Caki2 (cell line): ENCODE measurements at regions not wholly inside any gene's neighbourhood (a gene's known extent, or its start where the extent isn't known, plus 50 kb on each side); places are given as distances from the start of the nearest gene placed in this dataset.

ENCODE experiments used
- DNase-seq: peaks from one replicate; pipeline ENCODE4 v3.0.0-alpha.2; 2015; ENCODE audit warnings: low read depth
- in situ Hi-C: cut with HindIII; loops from 2 replicates; pipeline ENCODE4 v1.10.0; 2016; ENCODE audit warnings: low sequenced_read_pairs, low pct_unique_long_range_greater_than_20kb, mixed read lengths

DNA sequence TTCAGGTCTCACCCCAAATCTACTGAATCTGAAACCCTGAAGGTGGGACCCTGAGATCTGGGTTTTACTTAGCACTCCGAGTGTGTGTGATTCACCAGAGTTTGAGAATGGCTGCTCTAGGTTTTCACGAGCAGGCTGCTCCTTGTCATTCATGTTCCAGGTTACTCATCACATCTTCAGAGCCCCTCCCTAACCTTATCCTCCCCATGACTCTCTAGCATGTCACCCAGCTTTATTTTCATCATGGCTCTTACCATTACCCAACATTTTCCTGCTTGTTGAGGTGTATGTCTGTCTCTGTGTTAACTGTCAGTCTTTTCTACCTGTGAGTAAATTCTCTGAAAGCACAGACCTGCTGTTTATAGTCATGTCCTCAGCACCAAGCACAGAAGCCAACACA, 319.2 kb downstream of the NSG2 start:
- in situ Hi-C loops, result no loop called here
- no peak for DNase-seq

DNA sequence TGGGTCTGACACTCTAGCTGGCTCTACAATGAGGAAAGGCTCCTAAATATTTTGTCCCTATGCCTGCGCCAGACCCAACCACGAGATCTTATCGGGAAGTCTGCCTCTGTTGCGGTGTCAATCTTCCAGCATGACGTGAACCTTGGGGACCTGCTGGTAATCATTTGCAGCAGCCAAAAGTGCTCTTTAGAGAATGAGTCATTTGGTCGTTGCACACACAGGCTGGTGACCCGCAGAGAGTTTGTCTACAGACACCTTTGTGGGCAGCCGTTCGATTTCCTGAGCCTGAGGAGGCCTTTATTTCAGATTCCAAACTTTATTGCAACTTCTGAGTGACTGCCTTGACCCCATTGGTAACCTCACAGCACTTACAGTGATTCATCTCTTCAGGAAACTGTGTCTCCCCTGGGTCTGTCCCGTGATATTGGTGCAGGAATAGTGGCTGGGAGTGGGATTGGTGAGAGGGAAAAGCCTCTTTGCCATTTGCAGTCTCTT, 326.1 kb downstream of the NSG2 start:
- peak; percentile 99 for DNase-seq
- in situ Hi-C loops, result no loop called here

DNA sequence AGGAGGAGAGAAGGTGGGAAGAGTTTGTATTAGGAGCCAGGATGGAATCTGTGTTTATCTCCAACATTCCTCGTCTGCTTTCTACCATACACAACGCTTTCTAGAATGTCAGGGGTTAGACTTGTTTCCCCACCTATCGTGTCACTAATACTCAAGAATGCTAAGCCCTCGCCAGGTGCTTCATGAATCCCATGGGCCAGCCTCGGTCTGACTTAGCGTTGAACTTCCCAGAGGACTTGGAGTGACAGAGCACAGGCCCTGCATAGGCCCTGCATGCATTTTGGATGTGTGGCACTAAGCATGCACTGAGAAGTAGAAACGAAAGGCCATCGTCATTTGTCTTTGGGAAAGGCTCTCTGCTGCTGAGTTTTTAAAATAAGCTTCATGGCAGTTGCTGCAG, 328.7 kb downstream of the NSG2 start:
- in situ Hi-C loops, result no loop called here
- DNase-seq, result no peak

DNA sequence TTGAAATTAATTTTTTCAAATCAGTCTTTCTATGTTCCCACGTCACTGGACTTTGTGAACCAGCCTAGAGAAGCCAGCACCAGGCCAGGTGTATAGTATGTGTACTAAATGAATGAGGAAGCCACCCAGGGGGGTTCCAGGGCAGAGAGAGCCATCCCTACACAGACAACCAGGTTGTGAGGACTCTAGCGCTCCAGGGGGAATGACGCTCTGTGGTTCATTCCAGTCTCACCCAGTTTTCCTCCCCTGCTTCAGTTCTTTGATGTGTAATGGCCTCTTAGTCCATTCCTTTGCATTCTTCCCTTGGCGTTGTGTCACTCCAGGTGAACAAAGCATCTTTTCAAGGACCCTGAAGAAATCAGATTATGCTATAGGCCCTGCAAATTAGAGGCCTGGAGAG, 330.6 kb downstream of the NSG2 start:
- in situ Hi-C loops, result no loop called here
- DNase-seq, result no peak

DNA sequence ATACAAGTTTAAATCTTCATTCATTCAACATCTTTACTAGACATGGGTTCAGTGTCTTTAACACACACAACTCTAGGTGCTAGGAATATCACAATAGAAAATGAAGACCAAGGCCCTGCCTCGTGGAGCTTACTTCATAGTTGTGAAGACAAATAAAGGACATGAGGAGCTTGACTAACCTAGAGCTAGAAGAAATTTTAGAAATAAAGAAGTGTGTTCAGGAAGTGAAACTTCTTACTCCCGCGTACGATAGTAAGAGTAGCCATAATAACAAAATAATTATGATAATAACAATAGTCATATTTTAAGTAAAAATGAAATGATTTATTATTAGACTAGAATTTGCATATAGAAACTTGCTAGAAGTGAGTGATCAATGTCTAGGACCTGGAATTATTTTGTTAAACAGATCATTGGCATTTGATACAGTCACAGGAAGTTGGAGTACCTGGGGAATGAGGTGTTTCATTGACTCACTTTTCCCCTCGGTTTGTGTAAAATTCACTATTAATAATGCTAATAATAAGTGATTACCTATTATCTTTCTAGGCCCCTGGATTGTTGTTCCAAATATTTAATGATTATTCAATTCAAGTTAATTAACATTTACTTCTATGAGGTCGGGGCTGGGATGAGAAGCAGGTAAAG, 331.3 kb downstream of the NSG2 start:
- DNase-seq, result no peak
- in situ Hi-C loops, result no loop called here

DNA sequence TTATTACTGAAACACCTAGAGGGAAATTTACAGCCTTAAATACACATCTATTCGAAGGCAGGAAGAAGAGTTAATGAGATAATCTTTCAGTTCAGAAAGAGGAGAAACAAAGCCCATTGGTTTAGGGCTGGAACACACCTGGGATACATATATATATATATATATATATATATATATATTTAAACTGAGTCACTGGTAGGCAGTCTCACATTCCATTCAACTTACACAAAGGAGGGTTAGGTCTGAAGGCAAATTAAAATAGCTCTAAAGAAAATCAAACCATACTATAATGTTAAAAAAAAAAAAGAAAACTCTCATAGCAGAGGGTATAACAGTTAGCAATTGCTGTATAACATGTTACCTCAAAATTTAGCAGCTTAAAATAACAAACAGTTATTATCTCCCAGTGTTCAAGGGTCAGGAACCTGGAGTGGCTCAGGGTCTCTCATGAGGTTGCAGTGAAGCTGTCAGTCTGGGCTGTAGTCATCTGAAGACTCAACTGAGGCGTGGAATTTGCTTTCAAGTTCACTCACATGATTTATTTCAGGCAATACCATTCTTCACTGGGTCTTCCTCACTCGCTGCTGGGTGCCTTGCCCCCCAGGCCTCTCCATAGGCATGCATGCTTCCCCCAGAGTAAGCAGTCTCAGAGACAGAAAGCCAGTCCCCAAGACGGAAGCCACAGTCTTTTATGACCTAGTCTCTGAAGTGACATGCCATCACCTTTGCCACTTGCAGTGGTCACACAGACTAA, 332.8 kb downstream of the NSG2 start:
- in situ Hi-C loops, result no loop called here
- no peak for DNase-seq

DNA sequence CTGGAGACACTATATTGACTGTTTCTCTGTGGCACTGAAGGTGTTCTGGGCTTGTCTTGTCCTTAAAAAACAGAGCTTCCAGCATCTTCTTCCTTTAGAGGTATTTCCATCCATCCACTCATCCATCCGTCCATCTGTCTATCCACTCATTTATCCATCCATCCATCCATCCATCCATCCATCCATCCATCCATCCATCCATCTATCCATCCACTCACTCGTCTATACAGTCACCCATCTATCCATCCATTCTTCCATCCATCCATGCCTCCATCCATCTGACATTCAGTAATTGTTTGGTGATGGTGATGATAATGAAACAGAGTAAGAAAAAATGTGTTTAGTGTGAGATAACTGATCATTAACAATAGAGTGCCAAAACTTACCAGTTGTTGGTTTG, 334.8 kb downstream of the NSG2 start:
- no peak for DNase-seq
- in situ Hi-C loops, result no loop called here

DNA sequence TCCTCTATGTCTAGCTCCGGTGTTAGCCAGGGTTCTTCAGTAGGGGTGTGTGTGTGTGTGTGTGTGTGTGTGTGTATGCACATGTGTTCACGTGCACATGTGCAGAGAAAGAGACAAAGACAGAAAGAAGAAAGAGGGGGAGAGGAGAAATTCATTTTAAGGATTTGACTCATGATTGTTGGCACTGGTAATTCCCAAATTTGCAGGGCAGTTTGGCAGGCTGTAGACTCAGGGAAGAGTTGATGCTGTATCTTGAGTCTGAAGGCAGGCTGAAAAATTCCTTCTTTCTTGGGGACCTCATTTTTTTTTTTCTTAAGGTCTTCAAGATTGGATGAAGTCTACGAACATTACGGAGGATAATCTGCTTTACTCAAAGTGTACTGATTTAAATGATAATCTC, 335.7 kb downstream of the NSG2 start:
- no peak for DNase-seq

DNA sequence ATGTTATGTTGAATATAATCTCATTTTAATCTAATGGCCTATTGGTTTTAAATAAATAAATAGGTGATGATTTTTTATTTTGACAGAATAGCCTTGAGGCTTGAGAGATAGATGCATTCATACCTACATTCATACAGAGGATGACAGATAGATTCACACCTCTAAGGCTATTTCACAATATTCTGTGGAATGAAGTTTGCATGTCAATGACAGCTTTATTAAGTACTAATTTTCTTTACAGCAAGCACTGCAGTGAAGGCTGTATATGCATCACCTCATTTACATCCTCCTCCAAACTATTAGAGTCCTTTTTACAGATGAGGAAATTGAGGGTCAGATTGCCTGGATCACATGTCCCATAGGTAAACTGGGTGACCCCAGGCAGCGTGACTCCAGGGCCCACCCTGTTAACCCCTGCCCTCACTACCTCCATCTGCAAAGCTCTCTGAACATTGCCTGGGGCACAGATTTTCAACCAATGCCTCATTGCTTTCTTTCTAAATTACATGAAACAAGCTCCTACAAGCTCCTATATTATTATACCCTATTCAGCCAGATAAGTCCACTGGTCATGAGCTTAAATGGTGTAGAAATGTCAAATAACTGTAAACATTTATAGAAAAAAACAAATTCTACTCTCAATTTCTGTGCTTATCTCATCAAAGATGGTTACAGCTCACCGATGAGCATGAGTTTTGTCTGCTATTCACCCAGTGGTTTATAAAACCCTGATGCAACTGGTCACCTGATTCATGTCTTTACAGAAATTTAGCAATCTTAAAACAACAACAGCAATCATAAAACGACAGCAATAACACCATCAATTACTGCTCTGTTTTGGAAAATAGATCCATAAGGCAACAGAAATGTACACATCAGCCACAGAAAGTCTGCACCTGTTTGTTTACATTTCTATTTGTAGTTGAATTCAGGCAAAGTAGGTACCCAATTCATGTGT, 338.0 kb downstream of the NSG2 start:
- DNase-seq, result peak; percentile 56
- in situ Hi-C loops, result no loop called here

More for the DNA sequence above, 335.7 kb downstream of the NSG2 start:
- in situ Hi-C loops, result no loop called here

DNA sequence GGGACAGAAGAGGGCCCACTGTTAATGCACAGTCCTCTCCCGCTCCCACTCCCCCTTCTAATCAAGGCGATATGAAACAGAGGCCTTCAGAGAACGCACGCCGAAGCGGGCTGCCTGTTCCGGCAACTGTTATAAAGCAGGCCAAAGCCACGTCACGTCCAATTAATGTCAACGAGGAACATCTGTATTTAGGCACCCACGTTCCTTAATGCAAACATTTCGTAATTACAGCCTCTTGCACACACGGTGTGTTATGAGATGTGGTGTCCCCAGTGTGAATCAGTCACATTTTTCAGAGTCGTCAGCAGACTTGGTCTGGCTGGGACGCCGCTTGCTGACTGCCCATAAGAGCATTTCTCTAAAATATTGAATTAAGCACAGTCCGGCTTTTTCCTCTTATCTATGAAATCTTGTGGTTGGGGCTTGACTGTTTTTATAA, 339.0 kb downstream of the NSG2 start:
- DNase-seq, result no peak
- in situ Hi-C loops, result no loop called here

DNA sequence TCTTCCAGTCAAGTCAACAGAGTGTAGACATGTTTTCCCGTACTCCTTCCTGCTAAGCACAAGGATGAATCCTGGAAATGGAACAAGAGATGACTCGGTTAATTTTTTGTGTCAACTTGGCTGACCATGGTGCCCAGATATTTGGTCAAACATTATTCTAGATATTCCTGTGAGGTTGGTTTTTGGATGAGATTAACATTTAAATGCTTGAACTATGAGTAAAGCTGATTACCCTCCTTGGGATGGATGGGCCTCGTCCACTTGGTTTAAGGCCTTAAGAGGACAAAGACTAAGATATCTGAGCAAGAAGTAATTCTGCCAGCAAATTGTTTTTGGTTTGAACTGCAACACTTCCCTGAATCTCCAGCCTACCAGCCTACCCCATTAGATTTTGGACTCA, 338.1 kb upstream of the MSX2 start:
- DNase-seq, result no peak
- in situ Hi-C loops, result no loop called here

DNA sequence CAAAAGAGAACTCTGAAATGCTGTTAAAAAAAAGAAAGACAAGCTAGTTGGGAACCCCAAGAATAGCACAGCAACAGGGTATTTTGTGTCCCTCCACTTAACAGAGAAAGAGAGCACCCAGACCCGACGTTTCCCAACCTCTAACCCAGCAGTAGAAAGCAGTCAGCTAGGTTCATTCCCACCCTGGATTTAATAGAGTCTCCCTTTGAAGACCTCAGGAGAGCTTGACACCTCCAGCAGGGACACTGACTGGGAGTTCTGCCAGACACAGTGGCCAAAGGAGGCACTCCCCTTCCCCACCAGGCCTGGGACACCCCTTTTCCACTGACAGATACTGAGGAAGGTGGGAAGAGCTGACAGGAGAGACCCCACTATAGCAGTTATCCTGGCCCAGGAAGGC, 337.5 kb upstream of the MSX2 start:
- DNase-seq, result no peak
- in situ Hi-C loops, result no loop called here

DNA sequence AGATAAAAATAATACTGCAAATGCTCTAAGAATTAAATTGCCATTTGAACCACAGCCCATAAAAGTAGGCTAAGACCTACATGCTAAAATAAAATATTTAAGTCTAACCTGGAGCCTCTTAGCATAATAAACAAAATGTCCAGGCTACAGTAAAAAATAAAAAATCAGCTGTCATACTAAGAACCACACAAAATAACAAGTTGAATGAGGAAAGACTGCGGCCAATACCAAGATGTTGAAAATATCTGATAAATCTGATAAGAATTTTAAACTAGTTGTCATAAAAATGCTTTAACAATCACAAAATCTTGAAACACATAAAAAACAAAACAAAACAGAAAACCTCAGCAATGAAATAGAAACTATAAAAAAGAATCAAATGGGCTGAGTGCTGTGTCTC, 336.9 kb upstream of the MSX2 start:
- in situ Hi-C loops, result no loop called here
- DNase-seq, result no peak

DNA sequence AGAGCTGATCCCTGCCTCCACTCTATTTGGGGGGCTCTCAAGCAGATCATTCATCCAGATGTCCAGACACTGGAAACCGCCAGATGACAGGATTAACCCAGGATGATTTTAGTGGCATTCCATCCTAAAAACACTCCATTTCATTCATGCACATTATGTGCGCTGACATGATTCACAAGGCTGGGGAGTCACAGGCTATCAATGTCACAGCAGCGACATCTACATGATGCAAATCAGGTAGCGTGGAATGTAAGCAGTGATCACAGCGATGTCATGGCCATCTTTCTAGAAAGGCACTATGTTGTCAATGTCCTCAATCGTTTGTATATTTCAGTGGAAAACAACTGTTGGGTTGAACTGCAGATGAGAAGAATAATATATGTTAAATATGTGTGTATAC, 331.5 kb upstream of the MSX2 start:
- DNase-seq, result no peak
- in situ Hi-C loops, result no loop called here

DNA sequence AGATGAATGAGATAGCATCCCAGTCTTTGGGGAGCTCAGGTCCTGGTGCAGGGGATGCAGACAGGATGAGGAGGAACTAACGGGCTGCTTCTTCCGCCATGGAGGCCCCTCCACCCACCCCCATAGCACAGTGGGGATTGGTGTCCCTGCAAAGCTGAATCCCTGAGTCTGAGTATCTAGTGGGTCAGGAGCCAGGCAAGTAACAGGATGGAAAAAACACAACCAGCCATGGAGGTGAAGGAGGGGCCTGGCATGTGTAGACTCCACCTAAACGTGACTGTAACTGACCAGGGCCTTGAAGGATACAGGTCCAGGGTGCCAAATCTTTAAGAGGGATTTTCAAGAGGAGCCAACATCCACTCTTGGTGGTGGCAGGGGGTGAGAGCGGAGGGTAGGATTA, 327.8 kb upstream of the MSX2 start:
- in situ Hi-C loops, result no loop called here
- no peak for DNase-seq

DNA sequence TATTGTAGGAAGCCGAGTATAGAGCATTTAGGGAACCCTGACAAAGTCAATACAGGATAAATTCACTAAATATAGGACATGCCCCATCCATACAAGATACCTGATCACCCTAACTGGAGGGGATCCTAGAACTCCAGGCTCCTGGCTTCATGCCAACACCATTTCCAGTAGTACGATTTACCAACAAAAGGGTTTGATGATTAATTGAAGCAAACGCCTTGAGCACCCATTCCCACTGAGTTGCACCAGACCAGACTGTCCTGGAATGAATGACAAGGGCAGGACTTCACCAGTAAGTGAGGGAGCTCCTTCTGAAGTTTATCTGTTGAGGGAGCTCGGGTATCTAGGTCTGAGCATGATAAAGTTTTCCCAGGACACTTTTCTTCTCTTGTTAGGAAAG, 327.2 kb upstream of the MSX2 start:
- no peak for DNase-seq
- in situ Hi-C loops, result no loop called here

DNA sequence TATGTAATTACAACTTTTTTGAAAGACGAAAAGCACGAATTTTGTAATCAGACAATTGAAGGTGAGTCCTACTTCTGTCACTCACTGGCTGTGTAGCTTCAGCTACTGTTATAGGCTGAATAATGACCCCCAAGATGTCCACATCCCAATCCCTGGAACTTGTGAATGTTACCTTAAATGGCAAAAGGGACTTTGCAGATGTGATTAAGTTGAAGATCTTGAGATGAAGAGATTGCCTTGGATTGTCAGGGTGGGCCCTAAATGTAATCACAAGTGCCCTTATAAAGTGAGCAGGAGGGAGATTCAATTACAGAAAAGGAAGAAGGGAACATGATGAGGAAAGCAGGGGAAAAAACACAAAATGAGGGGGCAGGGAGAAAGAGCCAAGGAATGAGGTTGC, 326.2 kb upstream of the MSX2 start:
- in situ Hi-C loops, result no loop called here
- DNase-seq, result no peak

DNA sequence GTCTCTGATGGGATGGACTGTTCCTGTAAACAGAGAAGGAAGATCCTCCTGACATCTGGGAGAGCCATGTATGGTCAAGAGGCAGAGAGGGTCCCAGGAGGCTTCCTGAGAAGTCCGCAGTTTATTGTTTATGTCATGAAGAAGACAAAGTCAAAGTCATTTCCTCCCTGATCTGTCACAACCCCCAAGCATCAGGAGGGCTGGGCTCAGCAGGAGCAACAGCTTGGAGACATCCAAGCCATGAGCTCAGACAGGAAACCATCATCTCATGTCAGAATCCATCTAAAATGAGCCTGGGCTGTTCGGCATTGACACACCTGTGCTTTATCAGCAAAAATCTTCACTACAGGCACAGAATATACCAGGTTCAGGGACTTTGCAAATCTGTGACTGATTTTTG, 325.0 kb upstream of the MSX2 start:
- in situ Hi-C loops, result no loop called here
- no peak for DNase-seq

DNA sequence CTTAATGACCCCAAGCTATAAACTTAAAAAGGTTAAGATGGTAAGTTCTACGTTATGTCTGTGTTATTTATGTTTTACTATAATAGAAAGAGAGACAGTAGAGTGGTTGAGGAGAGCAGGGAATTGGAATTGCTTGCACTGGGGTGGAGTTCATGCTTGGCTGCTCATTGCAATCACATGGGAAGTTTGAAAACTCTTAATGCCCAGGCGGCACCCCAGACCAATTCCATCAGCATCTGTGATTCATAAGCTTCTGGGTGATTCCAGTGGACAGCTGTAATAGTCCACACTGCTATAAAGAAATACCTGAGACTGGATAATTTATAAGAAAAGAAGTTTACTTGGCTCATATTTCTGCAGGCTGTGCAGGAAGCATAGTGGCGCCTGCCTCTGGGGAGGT, 323.9 kb upstream of the MSX2 start:
- in situ Hi-C loops, result loop anchor here (10.0 kb wide), 1 partner anchor 46 kb away; no protein-coding TSS in a partner anchor
- no peak for DNase-seq
